ENCODE measurements at regions not wholly inside any gene's neighbourhood (a gene's known extent, or its start where the extent isn't known, plus 50 kb on each side); places are given as distances from the start of the nearest gene placed in this dataset.

GRCh38 chr3:135637013-135637412 lies 328.5 kb upstream of the PPP2R3A start:
- no peak overlapping the region for H3K4me3 ChIP-seq (ENCODE audit: severe bottlenecking)
- H3K27ac ChIP-seq (ENCODE audit: poor library complexity, severe bottlenecking), result no peak overlapping the region
- no peaks in the 10 kb centered on the region for H3K36me3 ChIP-seq (ENCODE audit: low read depth)
- ATAC-seq (ENCODE audit: low read depth) (no peak), DNase-seq (ENCODE audit: low spot score) (no peak)
- TF ChIP-seq CTCF (IDR thresholded peaks at IDR 0.05; ENCODE audit: poor library complexity, severe bottlenecking), result no peak
- no peaks in the 10 kb centered on the region for H3K9me3 ChIP-seq (ENCODE audit: severe bottlenecking)
- H3K27me3 ChIP-seq (ENCODE audit: insufficient read depth, poor library complexity, severe bottlenecking), result no peaks in the 10 kb centered on the region
- H3K4me1 ChIP-seq (ENCODE audit: insufficient read depth, poor library complexity, severe bottlenecking), result no peaks in the 10 kb centered on the region

- Histone ChIP-seq H3K9me3 (ENCODE audit: severe bottlenecking) (no peaks in the 10 kb centered on the region), H3K36me3 (ENCODE audit: low read depth) (no peaks in the 10 kb centered on the region), H3K4me3 (ENCODE audit: severe bottlenecking) (no peak overlapping the region), H3K27me3 (ENCODE audit: insufficient read depth, poor library complexity, severe bottlenecking) (no peaks in the 10 kb centered on the region), H3K4me1 (ENCODE audit: insufficient read depth, poor library complexity, severe bottlenecking) (no peaks in the 10 kb centered on the region), H3K27ac (ENCODE audit: poor library complexity, severe bottlenecking) (no peak overlapping the region)
- ATAC-seq (ENCODE audit: low read depth) (no peak), DNase-seq (ENCODE audit: low spot score) (no peak)
- no peak for TF ChIP-seq CTCF (IDR thresholded peaks at IDR 0.05; ENCODE audit: poor library complexity, severe bottlenecking)
Observed at GRCh38 chr3:135641761-135642160, 323.8 kb upstream of the PPP2R3A start.

GRCh38 chr3:135645541-135645940 lies 320.0 kb upstream of the PPP2R3A start:
- Histone ChIP-seq H3K4me3 (ENCODE audit: severe bottlenecking) (no peak overlapping the region), H3K4me1 (ENCODE audit: insufficient read depth, poor library complexity, severe bottlenecking) (no peaks in the 10 kb centered on the region), H3K9me3 (ENCODE audit: severe bottlenecking) (no peaks in the 10 kb centered on the region), H3K27me3 (ENCODE audit: insufficient read depth, poor library complexity, severe bottlenecking) (no peaks in the 10 kb centered on the region), H3K36me3 (ENCODE audit: low read depth) (no peaks in the 10 kb centered on the region), H3K27ac (ENCODE audit: poor library complexity, severe bottlenecking) (no peak overlapping the region)
- ATAC-seq (ENCODE audit: low read depth), result no peak
- no peak for TF ChIP-seq CTCF (IDR thresholded peaks at IDR 0.05; ENCODE audit: poor library complexity, severe bottlenecking)
- DNase-seq (ENCODE audit: low spot score), result no peak

DNA sequence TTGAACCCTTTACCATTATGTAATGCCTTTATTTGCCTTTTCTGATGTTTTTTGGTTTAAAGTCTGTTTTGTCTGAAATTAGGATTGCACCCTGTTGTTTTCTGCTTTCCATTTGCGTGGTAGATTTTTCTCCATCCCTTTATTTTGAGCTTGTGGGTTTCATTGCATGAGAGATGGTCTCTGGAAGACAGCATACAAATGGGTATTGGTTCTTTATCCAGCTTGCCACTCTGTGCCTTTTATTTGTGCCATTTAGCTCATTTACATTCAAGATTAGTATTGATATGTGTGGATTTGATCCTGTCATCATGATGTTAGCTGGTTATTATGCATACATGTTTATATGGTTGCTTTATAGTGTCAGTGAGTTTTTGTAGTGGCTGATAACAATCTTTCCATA lies 318.7 kb upstream of the PPP2R3A start:
- DNase-seq (ENCODE audit: low spot score) (no peak), ATAC-seq (ENCODE audit: low read depth) (no peak)
- no peaks in the 10 kb centered on the region for H3K36me3 ChIP-seq (ENCODE audit: low read depth)
- H3K4me3 ChIP-seq (ENCODE audit: severe bottlenecking), result no peak overlapping the region
- H3K27ac ChIP-seq (ENCODE audit: poor library complexity, severe bottlenecking), result no peak overlapping the region
- H3K9me3 ChIP-seq (ENCODE audit: severe bottlenecking), result no peaks in the 10 kb centered on the region
- no peak for TF ChIP-seq CTCF (IDR thresholded peaks at IDR 0.05; ENCODE audit: poor library complexity, severe bottlenecking)
- H3K27me3 ChIP-seq (ENCODE audit: insufficient read depth, poor library complexity, severe bottlenecking), result no peaks in the 10 kb centered on the region
- no peaks in the 10 kb centered on the region for H3K4me1 ChIP-seq (ENCODE audit: insufficient read depth, poor library complexity, severe bottlenecking)

DNA sequence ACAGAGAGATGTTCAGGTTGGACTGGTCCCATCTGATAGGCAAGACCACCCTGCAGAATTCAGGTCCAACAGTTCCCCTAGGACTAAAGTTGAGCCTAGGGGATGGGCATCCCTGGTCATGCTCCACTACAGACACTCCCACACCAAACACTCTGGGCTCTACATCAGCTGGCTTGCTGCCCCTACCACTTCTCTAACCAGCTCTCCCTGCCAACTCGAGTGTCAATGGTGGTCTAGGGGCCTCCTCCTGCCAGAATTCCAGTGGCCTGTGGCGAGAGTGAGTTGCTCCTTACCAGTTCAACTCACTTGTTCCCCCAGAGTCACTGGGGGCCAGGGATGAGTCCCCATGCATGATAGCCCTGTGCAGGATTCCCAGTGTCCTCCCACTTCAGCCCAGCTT lies 316.2 kb upstream of the PPP2R3A start:
- no peaks in the 10 kb centered on the region for H3K36me3 ChIP-seq (ENCODE audit: low read depth)
- no peak overlapping the region for H3K27ac ChIP-seq (ENCODE audit: poor library complexity, severe bottlenecking)
- H3K4me3 ChIP-seq (ENCODE audit: severe bottlenecking), result no peak overlapping the region
- no peaks in the 10 kb centered on the region for H3K27me3 ChIP-seq (ENCODE audit: insufficient read depth, poor library complexity, severe bottlenecking)
- TF ChIP-seq CTCF (IDR thresholded peaks at IDR 0.05; ENCODE audit: poor library complexity, severe bottlenecking), result no peak
- ATAC-seq (ENCODE audit: low read depth), result no peak
- no peaks in the 10 kb centered on the region for H3K4me1 ChIP-seq (ENCODE audit: insufficient read depth, poor library complexity, severe bottlenecking)
- H3K9me3 ChIP-seq (ENCODE audit: severe bottlenecking), result no peaks in the 10 kb centered on the region
- no peak for DNase-seq (ENCODE audit: low spot score)

All from RWPE2 (cell line).